GM18505 (cell line): ENCODE measurements at regions not wholly inside any gene's neighbourhood (a gene's known extent, or its start where the extent isn't known, plus 50 kb on each side); places are given as distances from the start of the nearest gene placed in this dataset.

Experiments used
- ATAC-seq: cut with Tn5 transposase; IDR thresholded peaks from one replicate; pipeline ENCODE4 v1.9.1; 2021; ENCODE audit not compliant: unreplicated experiment
- POLR2A ChIP-seq: IDR thresholded peaks from 4 replicates; pipeline ENCODE4 v1.6.1; 2011; ENCODE audit warnings: borderline replicate concordance; ENCODE audit not compliant: insufficient read depth, insufficient read length; ENCODE audit errors: extremely low read depth

GRCh38 chr3:29137601-29138000, 143.3 kb upstream of the RBMS3 start:
- ATAC-seq: no peak
- no peak for TF ChIP-seq POLR2A

- ATAC-seq: no peak
- TF ChIP-seq POLR2A: no peak
Observed at GRCh38 chr3:29138171-29138570, 142.7 kb upstream of the RBMS3 start.

GRCh38 chr3:29140666-29141065, 140.2 kb upstream of the RBMS3 start:
- TF ChIP-seq POLR2A: no peak

GRCh38 chr3:29141197-29141917, 139.5 kb upstream of the RBMS3 start:
- no peak for TF ChIP-seq POLR2A
- no peak for ATAC-seq

More at GRCh38 chr3:29140666-29141065, 140.2 kb upstream of the RBMS3 start:
- ATAC-seq: no peak

GRCh38 chr3:29141918-29142275, 139.0 kb upstream of the RBMS3 start:
- no peak for ATAC-seq
- no peak for TF ChIP-seq POLR2A

- no peak for ATAC-seq
- TF ChIP-seq POLR2A: no peak
Observed at GRCh38 chr3:29143151-29143550, 137.7 kb upstream of the RBMS3 start.

GRCh38 chr3:29144361-29144760, 136.5 kb upstream of the RBMS3 start:
- TF ChIP-seq POLR2A: no peak
- no peak for ATAC-seq

- TF ChIP-seq POLR2A: no peak
- ATAC-seq: no peak
Observed at GRCh38 chr3:29144807-29145206, 136.1 kb upstream of the RBMS3 start.

GRCh38 chr3:29145360-29145759, 135.5 kb upstream of the RBMS3 start:
- TF ChIP-seq POLR2A: no peak
- no peak for ATAC-seq

GRCh38 chr3:29152379-29152778, 128.5 kb upstream of the RBMS3 start:
- no peak for TF ChIP-seq POLR2A
- no peak for ATAC-seq

GRCh38 chr3:29153811-29154210, 127.1 kb upstream of the RBMS3 start:
- no peak for ATAC-seq
- no peak for TF ChIP-seq POLR2A

DNA sequence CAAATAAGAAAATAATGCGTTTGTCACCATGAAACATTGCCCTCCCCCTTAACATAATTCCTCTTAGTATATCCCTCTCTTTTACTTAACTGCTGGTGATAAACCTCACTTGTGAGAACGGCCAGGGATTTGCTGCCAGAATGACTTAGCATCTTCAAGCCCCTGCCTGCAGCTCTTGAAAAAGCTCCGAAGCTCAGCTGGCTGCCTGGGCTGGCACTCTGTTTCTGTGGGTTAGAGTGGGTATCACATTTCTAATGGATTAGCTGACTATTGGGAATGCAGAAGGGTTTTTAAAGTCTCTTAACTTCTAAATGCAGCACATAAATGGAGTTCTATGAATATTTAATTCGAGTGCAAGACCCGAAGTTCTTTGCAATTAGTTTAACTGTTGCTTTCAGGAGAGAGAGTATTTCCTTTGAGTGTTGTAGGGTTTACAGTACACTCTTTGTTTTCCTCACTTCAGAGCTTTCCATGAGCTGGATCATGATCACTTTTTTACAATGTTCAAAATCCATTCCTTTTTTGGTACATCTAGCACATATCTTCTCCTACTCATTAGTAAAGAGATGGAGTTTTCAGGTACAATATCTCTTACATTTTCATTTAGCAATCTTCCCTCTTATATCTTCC, 124.7 kb upstream of the RBMS3 start:
- no peak for TF ChIP-seq POLR2A
- ATAC-seq: no peak

- no peak for TF ChIP-seq POLR2A
- no peak for ATAC-seq
Observed at GRCh38 chr3:29164825-29165224, 116.0 kb upstream of the RBMS3 start.

DNA sequence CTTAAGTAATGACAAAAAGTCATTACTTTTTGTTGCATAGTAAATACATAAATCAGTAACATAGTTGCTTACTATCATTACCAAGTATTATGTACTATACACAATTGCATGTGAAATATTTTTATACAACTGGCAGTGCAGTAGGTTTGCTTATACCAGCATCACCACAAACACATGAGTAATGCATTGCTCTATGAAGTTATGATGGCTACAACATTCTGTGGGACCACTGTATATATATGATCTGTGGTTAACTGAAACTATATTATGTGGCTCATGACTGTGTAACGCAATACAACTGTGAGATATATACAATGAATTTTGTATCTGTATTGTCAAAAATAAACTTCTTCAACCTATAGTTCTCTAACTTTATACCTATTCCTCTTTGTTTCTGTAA, 113.7 kb upstream of the RBMS3 start:
- ATAC-seq: no peak

DNA sequence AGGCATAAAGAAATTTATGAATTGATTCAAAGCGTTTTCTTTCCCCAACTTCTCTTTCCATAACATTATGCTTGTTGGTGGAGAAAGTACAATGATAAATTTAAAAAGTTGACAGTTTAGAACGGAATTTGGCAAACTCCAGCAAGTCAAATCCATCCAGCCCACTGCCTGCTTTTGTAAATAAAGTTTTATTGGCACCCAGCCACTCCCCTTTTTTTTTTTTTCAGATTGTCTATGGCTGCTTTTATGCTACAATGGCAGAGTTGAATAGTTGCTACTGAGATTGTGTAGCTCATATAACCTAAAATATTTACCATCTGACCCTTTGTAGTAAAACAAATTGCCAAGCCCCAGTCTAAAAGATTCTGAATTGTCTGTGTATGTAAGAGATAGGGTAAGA, 112.8 kb upstream of the RBMS3 start:
- no peak for TF ChIP-seq POLR2A

More for the DNA sequence above, 113.7 kb upstream of the RBMS3 start:
- TF ChIP-seq POLR2A: no peak

DNA sequence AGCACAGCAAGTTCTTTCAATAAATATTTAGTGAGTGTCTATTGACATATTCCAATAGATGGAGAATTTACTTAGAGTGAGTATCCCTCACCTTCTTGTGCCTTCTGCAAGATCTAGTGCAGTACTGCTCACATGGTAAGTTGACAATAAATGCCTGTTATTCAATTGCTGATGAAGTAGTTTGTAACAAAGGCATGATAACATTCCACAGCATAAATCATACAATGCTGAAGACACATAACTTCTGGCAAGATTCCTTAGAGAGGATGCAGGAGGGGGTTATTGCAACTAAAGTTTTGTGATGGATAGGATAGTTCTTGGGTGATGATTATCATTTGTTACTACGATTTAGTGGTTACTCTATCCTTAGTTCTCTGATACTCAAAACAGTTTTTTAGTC, 112.2 kb upstream of the RBMS3 start:
- ATAC-seq: no peak
- TF ChIP-seq POLR2A: no peak

More for the DNA sequence above, 112.8 kb upstream of the RBMS3 start:
- no peak for ATAC-seq
